ENCODE measurements at regions not wholly inside any gene's neighbourhood (a gene's known extent, or its start where the extent isn't known, plus 50 kb on each side); places are given as distances from the start of the nearest gene placed in this dataset.

DNA sequence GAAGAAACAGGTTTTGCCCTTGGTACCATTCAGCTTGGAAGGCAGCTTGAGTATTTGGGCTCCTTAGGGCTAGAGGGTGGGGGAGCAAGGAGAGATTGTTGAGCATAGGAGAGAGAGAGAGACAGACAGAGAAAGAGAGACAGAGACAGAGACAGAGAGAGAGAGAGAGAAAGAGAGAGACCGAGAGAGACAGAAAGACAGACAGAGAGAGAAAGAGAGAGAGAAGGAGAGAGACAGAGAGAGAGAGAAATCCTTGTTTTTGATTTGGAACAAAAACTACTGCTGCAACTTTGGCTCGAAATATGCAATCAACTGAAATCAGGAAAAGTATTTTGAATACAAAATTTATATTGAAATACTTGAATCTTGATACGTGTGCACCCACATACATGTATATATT is 85.8 kb upstream of the ZNF536 start (continued):
- no peak for TF ChIP-seq EZH2 (IDR thresholded peaks at IDR 0.05; ENCODE audit: borderline replicate concordance, control insufficient read depth, low read depth, low read length)

DNA sequence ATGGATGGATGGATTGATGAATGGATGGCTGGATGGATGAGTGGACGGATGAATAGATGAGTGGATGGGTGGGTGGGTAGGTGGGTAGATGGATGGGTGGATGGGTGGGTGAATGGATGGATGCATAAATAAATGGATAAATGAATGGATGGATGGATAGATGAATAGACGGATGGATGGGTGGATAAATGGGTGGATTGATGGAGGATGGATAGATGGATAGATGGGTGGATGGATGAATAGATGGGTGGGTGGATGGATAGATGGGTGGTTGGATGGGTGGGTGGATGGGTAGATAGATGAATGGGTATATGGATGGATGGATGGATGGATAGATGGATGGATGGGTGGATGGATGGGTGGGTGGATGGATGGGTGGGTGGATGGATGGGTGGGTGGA is 84.9 kb upstream of the ZNF536 start:
- SMC1A ChIA-PET (ENCODE audit: uncharacterized antibody, unreplicated experiment) = no interaction called here
- Histone ChIP-seq H3K9me3 (replicated peaks; ENCODE audit: control insufficient read depth, insufficient read depth, low read length) (no peaks in the 10 kb centered on the region), H3K36me3 (ENCODE audit: control insufficient read depth in 2 of 2, insufficient read depth in 2 of 2, low read length in 1 of 2) (no peaks in the 10 kb centered on the region), H3K79me2 (ENCODE audit: control insufficient read depth, insufficient read depth, low read length) (no peaks in the 10 kb centered on the region), H4K20me1 (ENCODE audit: control insufficient read depth, insufficient read depth) (no peaks in the 10 kb centered on the region), H3K27me3 (replicated peaks in 1 of 2; ENCODE audit: control insufficient read depth in 2 of 2, insufficient read depth in 2 of 2, low read length in 1 of 2) (no peaks in the 10 kb centered on the region), H2AFZ (ENCODE audit: control insufficient read depth, low read depth, low read length) (no peak overlapping the region), H3K9ac (ENCODE audit: control insufficient read depth, insufficient read depth, low read length) (no peak overlapping the region), H3K4me1 (ENCODE audit: control insufficient read depth, insufficient read depth, low read length) (no peaks in the 10 kb centered on the region), H3K4me2 (ENCODE audit: control insufficient read depth, insufficient read depth) (no peak overlapping the region), H3K27ac (ENCODE audit: control insufficient read depth, insufficient read depth) (no peak overlapping the region), H3K4me3 (no peak overlapping the region)
- in situ Hi-C loops (cut with MboI) (no loop called here), intact Hi-C loops (cut with micrococcal nuclease; ENCODE audit: unreplicated experiment) (no loop called here)
- TF ChIP-seq MYB (IDR thresholded peaks at IDR 0.05; ENCODE audit: borderline replicate concordance, low read depth, low read length) = no peak
- POLR2A ChIA-PET = no interaction called here
- DNase-seq (ENCODE audit: low read depth, low spot score) = no peak
- CTCF ChIA-PET = no interaction called here
- 88% methylated on average over 1 of the region's 2 CpGs for WGBS (ENCODE audit: insufficient coverage, insufficient replicate concordance, low lambda C conversion rate, missing lambda C conversion rate)
- no peak for ATAC-seq
- BruUV-seq (replicated peaks) = no TSS peak
- RAD21 ChIA-PET (ENCODE audit: unreplicated experiment) = no interaction called here
- no peak for FAIRE-seq

DNA sequence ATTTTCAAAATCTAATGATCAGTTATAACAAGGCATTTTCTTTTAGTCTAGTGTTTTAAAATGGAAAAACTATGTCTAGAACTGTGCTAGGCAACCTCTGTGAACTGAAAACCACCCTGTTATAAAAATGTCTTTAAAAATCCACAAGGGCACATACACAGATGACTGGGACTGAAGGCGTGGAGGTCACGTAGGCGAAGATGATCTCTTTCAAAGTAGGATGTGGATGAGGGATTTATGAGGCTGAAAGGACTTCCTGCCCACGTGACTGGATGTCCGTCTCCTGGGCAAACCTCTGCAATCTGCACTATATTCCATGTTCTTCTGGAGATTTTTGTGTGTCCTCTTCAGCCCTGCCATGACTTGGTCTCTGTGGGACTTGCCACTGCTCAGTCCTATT is 84.2 kb upstream of the ZNF536 start:
- TF ChIP-seq KLF5 (IDR thresholded peaks at IDR 0.05; ENCODE audit: partially characterized antibody) (no peak), JUNB (IDR thresholded peaks at IDR 0.05) (no peak), ZBTB33 (IDR thresholded peaks at IDR 0.05) (no peak), BRCA1 (IDR thresholded peaks at IDR 0.05; ENCODE audit: low read depth, low read length) (no peak), TAF1 (IDR thresholded peaks at IDR 0.05; ENCODE audit: borderline replicate concordance, low read depth, low read length) (no peak), MTA3 (IDR thresholded peaks at IDR 0.05; ENCODE audit: borderline replicate concordance, low read length) (no peak), ZBTB4 (CRISPR knock-in tag; IDR thresholded peaks at IDR 0.05) (no peak), POU2F2 (IDR thresholded peaks at IDR 0.05; ENCODE audit: borderline replicate concordance, low read depth, low read length) (no peak), SMC3 (IDR thresholded peaks at IDR 0.05; ENCODE audit: borderline replicate concordance, low read length) (no peak), CBX5 (IDR thresholded peaks at IDR 0.05; ENCODE audit: low read depth) (no peak), RBBP5 (conservative IDR thresholded peaks at IDR 0.05) (no peak)
- no TSS peak for BruUV-seq (replicated peaks)

More for the DNA sequence above, 84.2 kb upstream of the ZNF536 start:
- WGBS (ENCODE audit: insufficient coverage, insufficient replicate concordance, low lambda C conversion rate, missing lambda C conversion rate) = 2% methylated on average over 5 of the region's 5 CpGs
- ChIA-PET CTCF (no interaction called here), SMC1A (ENCODE audit: uncharacterized antibody, unreplicated experiment) (no interaction called here), RAD21 (ENCODE audit: unreplicated experiment) (no interaction called here), POLR2A (no interaction called here)
- FAIRE-seq (no peak), DNase-seq (ENCODE audit: low read depth, low spot score) (no peak), ATAC-seq (no peak)
- Histone ChIP-seq H3K36me3 (ENCODE audit: control insufficient read depth in 2 of 2, insufficient read depth in 2 of 2, low read length in 1 of 2) (no peaks in the 10 kb centered on the region), H3K4me1 (ENCODE audit: control insufficient read depth, insufficient read depth, low read length) (no peaks in the 10 kb centered on the region), H3K27ac (ENCODE audit: control insufficient read depth, insufficient read depth) (no peak overlapping the region), H3K27me3 (replicated peaks in 1 of 2; ENCODE audit: control insufficient read depth in 2 of 2, insufficient read depth in 2 of 2, low read length in 1 of 2) (no peaks in the 10 kb centered on the region), H4K20me1 (ENCODE audit: control insufficient read depth, insufficient read depth) (no peaks in the 10 kb centered on the region), H3K9me3 (replicated peaks; ENCODE audit: control insufficient read depth, insufficient read depth, low read length) (no peaks in the 10 kb centered on the region), H3K79me2 (ENCODE audit: control insufficient read depth, insufficient read depth, low read length) (no peaks in the 10 kb centered on the region), H3K9ac (ENCODE audit: control insufficient read depth, insufficient read depth, low read length) (no peak overlapping the region), H3K4me2 (ENCODE audit: control insufficient read depth, insufficient read depth) (no peak overlapping the region), H2AFZ (ENCODE audit: control insufficient read depth, low read depth, low read length) (no peak overlapping the region), H3K4me3 (no peak overlapping the region)
- in situ Hi-C loops (cut with MboI) (no loop called here), intact Hi-C loops (cut with micrococcal nuclease; ENCODE audit: unreplicated experiment) (no loop called here)
